HG03045 (cell line): ENCODE measurements at regions not wholly inside any gene's neighbourhood (a gene's known extent, or its start where the extent isn't known, plus 50 kb on each side); places are given as distances from the start of the nearest gene placed in this dataset.

Source experiments
- ATAC-seq: cut with Tn5 transposase; IDR thresholded peaks from one replicate; pipeline ENCODE4 v1.9.1; 2021; ENCODE audit warnings: mild to moderate bottlenecking, moderate library complexity; ENCODE audit not compliant: unreplicated experiment

DNA sequence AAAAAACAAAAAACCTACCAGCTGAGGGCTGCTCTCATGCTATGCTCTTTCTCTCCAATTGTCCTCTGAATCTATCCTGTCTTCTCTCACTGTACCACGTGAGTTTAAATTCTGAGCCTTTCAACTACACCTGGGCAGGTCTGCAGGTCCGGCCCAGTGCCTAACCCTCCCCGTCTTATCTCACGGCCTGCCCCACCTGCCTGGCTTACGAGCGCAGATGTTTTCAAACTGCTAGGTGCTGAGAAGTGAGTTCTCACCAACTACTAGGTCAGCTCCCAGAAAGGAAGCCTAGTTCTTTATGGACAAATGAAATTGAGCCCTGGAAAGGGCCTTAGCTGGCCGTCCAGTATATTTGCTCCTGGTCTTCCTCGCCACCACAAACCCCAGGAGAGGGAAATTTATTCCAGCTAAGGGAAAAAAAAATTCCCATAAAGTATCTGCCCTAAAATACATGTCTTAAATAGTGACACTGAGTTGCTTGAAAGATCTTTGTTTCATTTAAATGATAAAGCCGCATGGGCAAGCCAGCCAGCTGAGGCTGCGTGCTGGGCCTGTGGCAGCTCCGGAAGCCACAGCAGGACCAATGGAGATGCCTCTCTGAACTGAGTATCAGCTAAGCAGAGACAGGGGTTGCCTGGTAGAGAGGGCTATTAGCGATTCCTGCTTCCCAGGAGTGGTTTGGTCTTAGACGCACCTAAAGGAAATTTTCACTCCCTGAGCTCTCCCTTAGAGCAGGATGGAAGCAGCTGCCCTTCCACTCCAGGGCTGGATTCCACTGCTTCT, 92.5 kb upstream of the NCK2 start:
- no peak for ATAC-seq

DNA sequence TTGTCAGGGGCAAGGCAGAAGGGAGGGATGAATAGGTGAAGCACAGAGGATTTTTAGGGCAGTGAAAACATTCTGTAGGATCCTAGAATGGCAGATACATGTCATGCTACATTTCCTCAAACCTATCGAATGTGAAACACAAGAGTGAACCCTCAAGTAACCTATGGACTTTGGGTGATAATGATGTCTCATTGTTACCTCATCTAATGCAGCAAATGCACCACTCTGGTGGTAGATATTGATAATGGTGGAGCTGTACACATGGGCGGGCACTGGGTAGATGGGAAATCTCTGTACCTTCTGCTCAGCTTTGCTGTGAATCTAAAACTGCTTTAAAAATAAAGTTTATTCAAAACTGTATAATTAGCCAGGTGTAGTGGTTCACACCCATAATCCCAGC, 95.2 kb upstream of the NCK2 start:
- no peak for ATAC-seq

DNA sequence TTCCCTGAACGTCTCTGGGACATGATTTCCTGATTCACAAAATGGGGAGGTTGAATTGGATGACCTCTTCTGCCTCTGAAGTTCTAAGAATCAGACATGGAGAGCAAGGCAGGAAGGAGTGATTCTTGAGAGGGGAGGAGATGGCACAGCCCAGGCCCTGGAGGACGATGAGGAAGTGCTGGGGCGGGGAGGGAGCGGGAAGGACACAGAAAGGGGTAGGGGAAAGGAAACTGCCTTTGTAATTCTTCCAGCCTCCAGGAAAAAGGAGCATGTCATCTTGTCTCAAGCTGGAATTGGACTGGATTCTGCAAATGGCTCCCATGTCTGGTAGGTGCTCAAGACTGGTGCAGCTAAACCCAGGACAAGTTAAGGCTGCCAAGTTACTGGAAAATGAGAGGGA, 97.0 kb upstream of the NCK2 start:
- no peak for ATAC-seq

DNA sequence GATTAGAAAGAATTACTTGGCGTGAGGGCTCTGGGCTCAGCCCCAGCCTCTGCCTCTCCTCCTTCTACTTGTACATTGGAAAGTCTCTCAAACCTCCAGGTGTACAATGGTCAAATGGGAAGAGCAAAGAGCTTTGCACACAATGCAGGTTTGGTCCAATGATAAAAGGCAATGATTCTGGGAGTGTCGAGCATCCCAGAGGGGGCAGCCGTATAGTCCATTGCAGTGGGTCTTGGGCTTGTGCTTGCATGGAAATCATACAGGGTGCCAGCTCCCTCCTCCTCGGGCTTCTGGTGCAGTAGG, 98.0 kb upstream of the NCK2 start:
- no peak for ATAC-seq

DNA sequence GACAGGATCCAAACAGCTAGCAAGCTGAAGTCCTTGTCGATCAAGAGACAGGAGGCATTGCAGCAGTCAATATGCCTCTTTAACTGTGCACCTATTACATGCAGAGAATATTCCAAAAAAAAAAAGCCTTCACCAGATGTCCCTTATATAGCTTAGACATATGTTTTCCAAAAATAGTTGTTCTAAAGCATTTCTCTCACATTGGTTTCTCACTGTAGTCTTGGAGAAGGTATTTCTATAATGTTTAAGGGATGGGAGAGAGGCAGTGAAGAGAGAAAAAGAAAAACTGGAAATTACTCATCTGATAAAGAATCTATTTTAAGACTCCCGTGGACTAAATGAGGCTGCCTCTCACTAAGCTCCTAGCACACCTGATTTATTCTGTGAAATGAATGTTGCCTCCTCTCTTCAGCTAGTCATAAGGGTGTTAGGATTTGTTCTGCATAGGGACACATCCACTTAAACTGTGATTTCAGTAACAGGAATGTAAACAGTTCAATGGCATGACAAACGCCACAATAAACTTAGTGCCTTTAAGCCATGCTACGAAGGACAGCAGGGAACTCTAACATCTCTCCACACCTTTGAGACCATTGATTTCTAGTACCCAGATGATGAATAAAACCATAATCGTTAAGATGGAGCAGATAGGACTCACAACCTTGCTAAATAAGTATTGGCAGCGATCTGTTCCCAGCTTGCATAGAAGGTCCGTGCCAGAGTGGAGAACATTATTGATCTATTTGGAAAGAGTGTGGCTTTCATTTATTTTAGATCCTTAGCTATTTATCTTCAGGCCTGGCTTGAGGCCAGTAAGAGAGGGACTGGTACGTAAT, 98.6 kb upstream of the NCK2 start:
- no peak for ATAC-seq

DNA sequence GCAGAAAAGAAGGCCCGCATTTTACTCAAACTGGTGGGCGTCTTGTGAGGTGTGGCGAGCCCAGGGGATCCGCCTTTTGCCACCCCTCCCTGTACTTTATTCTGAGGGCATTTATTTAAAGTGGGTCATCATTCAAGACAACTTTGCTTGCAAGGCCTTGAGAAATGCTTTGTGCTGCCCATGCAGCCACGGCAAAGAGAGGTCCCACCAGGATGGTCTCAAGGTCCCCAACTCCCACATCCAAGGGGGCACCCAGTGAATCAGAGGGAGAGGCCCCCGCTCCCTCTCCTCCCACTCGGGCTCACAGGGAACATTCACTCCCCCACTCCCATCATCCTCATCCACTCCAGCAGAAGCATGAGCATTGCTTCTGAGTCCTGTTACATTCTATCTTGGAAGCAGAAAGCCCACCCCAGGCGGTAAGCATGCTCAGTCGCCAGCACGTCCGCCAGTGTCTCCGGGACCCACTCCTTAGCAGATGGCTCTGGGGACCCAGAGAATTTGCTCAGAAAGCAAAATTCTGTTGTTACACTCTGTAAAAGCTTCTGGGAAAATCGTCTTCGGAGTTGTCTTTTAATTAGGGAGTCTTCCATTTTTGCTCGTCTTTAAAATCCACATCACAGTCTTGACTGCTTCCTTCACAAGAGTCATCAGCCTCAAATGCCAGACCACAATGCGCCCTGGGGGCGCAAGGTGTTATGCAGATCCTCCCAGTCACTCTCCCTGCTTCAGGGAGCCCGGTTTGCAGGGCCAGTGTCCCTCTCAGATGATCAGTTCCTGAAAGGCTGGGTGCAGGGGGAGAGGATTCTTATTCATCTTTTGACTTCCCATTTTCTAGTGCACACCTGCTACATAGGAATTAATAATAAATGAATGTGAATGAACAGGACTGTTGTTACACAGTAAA, 99.4 kb upstream of the NCK2 start:
- ATAC-seq = no peak

DNA sequence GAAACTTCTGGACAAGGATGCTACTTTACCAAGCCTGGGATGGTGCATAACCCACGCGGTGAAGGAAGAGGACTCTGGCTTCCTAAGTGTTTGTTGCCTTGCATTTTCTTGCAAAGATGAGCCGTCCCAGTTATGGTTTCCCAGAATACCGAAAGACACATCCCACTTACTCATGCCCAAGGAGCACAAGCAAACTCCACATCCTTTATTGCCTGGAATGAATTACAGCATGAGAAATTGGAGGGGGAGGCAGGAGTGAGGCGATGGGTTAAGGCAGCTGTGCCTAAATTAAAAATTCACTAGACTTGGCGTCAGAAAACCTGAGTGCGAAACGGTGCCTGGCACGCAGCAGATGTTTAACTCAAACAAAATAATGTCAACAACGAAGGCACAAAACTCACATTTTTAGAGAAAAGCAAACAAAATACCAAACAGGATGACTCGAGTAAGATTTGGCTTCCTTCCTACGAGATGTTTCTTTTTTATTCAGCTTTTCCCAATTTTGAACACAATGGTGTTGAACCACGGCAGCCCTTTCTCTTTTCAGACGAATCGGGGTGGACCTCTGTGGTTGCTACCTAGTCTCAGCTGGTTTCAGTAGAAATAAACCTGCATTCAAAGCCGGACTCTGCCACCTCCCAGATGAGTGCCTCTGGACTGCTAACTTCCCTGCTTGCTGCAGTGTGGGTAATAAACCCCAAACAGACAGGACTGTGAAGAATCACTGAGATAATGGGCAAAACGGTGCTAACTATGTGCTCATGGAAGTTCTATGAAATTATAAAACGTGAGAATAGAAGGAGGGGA, 100.3 kb upstream of the NCK2 start:
- no peak for ATAC-seq

DNA sequence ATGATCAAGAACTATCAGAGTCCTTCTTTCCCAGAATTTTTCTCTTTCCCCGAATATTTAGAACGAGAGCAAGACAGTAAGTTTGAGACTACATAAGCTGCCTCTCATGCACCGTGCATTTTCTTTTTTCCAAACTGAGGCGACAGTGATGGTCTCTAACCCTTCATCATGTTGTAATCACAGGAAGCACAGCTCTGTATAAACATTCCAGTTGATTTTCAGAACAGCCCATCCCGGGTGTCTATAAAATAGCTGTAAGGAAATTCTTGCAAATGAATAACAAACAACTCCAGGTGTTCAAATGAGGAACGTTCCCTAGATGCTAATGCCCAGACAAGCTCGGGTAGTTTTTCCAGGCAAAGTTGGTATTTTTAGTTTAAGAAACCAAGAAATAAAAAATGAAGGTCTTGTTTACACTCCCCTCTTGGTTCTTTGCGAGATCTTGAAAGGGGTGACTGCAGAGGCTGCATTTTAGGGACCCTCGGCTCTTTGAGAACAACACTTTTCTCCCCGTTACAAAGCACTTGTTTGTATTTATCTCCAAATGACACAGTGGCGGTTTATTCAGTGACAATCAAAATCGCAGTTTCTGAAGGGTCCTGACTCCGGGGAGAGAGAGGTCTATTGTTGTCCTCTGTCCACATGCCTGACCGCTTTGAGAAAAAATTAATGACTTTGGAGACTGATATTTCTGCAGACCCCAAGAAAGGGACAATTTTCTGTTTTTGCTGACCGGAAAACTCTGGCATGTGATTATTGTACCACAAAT, 101.1 kb upstream of the NCK2 start:
- no peak for ATAC-seq

DNA sequence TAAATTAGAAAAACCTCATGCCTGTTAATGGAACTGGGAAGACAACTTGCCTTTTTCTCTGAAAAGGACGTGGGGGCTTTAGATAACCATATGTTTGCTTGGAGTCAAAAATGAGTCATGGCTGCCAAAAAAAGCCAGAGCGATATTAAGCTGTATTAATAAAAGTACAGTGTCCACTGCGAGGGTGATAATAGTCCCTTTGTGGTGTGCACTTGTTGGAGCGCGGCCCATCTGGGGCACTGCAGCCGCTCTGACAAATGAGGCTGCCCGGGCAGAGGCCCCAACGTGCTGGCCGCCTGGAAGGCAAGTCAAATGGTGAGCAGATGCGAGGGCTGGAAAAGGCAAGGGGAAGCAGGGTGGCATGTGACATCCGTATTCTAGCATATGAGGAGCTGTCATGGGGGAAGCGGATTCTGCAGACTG, 103.3 kb upstream of the NCK2 start:
- no peak for ATAC-seq

DNA sequence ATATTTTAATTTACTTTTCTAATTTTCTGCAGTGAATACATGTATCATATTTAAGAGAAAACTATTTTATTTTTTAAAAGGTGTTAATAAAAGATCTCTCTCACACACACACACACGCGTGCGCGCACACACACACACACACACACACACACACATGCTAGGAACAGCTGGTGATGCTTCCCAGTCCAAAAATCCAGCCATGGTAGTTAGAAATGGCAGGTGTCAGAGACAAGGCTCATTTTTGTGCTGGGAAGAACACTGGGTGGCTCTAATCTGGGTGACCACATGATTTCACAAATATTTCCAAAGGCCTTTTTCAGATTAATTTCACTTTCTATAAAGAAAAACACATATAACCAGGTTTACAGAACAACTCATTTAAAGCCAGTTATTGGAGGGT, 104.5 kb upstream of the NCK2 start:
- no peak for ATAC-seq

DNA sequence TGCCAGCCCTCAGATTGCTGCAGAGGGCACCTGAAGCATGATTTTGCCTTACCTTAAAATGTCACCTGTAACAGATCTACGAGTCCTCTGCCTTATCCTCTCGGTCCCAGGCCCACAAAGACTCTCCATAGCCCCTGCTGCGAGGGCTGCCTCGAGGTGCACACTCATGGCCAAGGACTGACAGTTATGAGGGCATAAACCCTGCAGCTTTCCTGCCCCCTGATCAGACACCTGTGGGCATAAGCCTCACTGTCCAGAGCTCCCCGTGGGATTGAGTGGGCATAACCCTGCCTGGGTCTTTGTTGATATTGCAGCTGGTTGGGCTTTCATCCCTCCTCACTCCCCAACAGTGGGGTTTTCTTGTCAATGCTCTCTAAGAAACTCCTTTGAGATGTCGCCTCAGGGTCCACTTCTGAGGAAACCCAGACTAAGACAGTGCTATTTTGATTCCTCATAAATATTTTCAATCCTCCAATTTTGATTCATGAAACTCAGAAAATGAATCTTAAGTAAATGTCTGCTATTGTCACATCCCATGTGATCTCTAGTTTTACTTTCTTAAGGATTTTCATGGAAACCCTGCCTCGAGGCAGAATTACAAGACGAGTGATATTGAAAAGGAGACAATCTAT, 108.5 kb upstream of the NCK2 start:
- no peak for ATAC-seq

DNA sequence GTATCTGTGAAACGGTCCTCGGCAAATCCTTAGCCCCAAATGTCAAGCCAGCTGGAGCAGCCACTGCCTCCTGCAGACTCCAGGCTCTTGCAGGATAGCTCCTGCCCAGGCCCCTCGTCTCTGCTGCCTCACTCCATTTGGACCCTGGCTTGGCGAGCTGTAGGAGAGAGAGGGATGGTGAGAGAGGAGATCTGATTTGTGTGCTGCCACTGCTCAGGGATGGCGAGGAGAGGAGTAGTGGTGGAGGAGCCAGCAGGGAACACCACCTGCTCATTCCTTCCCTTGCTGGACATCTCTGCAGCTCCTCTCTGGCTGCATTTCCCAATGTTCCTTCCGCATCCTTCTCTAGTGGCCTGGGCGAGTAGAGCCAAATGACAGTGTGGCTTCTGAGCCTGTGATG, 109.1 kb upstream of the NCK2 start:
- ATAC-seq = no peak

DNA sequence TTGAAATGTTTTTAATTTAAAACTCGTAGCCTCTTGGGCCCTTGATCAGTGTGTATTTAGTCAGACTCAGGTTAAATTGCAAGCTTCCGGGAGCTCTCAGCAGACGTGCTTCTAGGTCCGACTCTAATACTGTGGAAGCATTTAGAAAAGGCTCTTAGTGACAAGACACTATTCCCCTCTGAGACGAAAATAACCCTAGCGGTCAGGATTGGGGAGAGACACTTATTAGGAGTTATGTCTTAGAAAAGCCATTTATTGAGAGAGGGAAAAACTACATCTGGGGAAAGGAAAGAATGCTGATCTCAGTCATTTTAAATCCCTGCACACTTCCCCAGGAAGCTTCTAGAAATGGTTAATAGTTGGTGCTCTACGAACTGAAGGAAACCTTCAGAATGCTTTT, 110.5 kb upstream of the NCK2 start:
- ATAC-seq = no peak

DNA sequence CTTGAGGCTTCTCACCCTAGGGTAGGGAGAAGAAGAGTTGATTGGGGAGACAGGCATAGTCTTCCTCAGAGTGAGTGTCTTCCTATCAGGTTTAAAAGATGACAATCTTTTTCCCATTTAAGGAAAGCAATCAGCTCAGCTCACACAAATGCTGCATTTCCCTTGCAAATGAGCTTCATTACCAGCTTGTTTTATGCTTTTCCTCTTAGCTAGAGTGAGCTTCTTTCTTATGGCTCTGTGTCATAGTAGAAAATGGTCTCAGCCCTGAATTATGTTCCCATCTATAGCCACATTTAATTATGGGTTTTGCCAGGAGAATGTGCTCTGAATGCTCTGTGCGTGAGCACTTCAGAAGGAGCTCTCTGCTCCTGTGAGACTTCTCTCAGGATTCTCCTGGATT, 112.8 kb upstream of the NCK2 start:
- ATAC-seq = no peak

DNA sequence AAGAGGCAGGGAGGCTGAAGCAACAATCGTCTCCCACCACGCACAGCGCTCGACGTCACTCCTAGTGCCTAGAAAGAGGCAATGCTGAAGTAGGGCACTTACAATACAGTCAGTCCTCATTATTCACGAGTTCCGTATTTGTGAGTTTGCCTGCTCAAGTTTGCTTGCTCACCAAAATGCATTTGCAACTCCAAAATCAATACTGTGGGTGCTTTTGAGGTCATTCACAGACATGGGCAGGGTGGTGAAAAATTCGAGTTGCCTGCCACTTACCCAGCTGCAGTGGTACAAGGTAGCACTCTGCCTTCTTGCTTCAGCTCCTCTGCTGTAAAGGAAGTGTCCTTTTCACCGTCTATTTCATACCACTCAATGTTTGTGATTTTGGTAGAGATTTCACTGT, 113.7 kb upstream of the NCK2 start:
- no peak for ATAC-seq

DNA sequence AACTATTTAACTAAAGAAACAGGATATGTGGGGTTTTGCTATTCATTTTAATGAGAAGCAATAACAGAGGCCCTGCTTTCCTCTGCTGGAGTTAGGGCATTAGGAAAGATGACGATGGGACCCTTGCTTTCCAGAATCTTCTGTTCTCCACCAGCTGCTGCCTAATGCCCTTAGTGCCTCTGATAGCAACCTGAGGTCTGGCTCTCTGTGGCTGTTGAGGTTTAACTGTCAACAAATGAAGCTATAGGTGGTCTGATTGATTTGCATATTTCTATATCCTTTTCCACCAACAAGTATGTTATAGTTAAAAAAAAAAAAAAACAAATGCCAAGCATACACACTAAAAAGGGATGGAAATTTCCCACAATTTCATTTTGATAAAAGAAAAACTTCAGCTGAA, 115.1 kb upstream of the NCK2 start:
- no peak for ATAC-seq

DNA sequence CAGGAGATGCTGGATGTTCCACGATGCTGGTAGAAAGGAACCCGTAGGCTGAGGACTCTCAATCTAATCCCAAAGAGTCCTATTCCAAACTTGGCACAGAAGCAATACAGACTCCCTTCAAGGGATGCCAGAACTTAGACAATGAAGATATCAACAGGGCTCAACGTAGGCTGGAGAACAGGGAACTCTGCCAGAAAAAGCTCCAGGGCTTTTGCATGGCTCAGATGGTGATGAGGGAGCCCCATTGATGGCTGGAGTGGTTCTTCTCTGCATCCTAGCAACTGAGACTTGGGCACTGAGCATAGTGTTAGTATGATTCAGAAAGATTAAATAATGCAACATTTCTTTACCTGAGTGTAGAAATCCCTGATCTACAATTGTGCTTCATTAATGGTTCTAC, 117.2 kb upstream of the NCK2 start:
- ATAC-seq = no peak

DNA sequence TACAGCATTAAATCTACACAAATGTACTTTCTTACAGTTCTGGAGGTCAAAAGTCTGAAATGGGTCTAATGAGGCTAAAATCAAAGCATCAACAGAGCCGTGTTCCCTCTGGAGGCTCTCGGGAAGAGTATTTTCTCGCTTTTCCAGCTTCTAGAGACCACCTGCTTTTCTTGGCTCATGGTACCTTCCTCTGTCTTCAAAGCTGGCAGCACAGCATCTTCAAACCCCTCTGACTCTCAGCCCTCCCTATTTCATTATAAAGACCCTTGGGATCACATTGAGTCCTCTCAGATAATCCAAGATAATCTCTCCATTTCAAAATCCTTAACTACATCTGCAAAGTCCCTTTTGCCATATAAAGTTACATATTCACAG, 117.8 kb upstream of the NCK2 start:
- ATAC-seq = no peak

DNA sequence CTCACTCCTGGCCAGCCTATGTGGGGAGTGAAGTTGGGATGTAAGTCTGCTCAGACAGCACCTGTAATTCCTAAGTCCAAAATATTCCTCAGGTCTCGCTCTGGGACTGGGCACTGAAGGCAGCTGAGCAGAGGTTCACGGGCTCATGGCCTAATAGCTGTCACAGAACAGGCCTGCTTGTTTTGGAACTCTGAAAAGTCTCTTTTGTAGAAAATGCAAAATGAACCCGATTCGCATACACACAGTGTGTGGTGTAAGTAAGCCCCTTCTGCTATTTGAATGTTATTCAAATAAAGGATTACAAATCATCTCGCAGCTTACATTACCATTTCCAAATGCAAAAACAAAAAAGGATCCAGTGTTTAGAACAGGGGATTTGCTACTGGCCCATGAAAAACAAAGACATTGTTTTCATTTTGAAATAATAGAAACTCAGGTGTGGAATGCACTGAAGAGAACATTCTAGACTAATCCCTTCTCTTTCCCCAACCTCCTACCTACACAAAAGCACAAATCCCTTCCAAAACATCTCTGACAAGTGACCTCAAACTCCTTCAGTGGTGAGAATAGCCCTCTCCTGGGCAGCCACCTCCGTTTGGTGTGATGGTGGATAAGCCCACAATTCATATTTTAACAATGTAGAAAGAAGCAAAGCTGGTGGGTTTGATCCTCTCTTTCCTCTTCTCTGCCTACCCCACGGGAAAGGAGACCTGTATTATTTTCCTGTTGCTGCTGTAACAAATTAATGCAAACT, 118.3 kb upstream of the NCK2 start:
- ATAC-seq = no peak
